HS-27A (cell line): ENCODE measurements at regions not wholly inside any gene's neighbourhood (a gene's known extent, or its start where the extent isn't known, plus 50 kb on each side); places are given as distances from the start of the nearest gene placed in this dataset.
"Not testable (repeated sequence)": the region's sequence is repeated elsewhere in the genome, so short reads cannot be mapped to it uniquely, and the experiment has no call there.

Source experiments
- DNase-seq: peaks from one replicate; pipeline ENCODE4 v3.0.0-alpha.2; 2012; ENCODE audit warnings: low read depth, missing footprints

- DNase-seq: no peak
Observed at GRCh38 chr5:166074582-166075481, 2216.6 kb upstream of the WWC1 start.

- no peak for DNase-seq
Observed at GRCh38 chr5:166083183-166083959, 2208.1 kb upstream of the WWC1 start.

- no peak for DNase-seq
Observed at GRCh38 chr5:166086568-166086967, 2204.9 kb upstream of the WWC1 start.

GRCh38 chr5:166088389-166089039, 2202.9 kb upstream of the WWC1 start:
- DNase-seq: no peak

GRCh38 chr5:166091931-166092330, 2199.5 kb upstream of the WWC1 start:
- DNase-seq: no peak

- DNase-seq: no peak
Observed at GRCh38 chr5:166093312-166093711, 2198.1 kb upstream of the WWC1 start.

GRCh38 chr5:166102947-166103346, 2188.5 kb upstream of the WWC1 start:
- no peak for DNase-seq

- DNase-seq: no peak
Observed at GRCh38 chr5:166111021-166111420, 2180.4 kb upstream of the WWC1 start.

- no peak for DNase-seq
Observed at GRCh38 chr5:166117072-166118066, 2174.1 kb upstream of the WWC1 start.

- DNase-seq: no peak
Observed at GRCh38 chr5:166119506-166119905, 2171.9 kb upstream of the WWC1 start.

- DNase-seq: no peak
Observed at GRCh38 chr5:166123717-166124116, 2167.7 kb upstream of the WWC1 start.

GRCh38 chr5:166127766-166128570, 2163.5 kb upstream of the WWC1 start:
- DNase-seq: no peak

GRCh38 chr5:166145107-166145506, 2146.3 kb upstream of the WWC1 start:
- not testable (repeated sequence) for DNase-seq

- DNase-seq: no peak
Observed at GRCh38 chr5:166163996-166164610, 2127.3 kb upstream of the WWC1 start.

- no peak for DNase-seq
Observed at GRCh38 chr5:166165596-166165995, 2125.8 kb upstream of the WWC1 start.

GRCh38 chr5:166166071-166166470, 2125.4 kb upstream of the WWC1 start:
- no peak for DNase-seq

GRCh38 chr5:166172597-166172996, 2118.8 kb upstream of the WWC1 start:
- DNase-seq: no peak

GRCh38 chr5:166178411-166179080, 2112.9 kb upstream of the WWC1 start:
- no peak for DNase-seq

- no peak for DNase-seq
Observed at GRCh38 chr5:166185185-166185584, 2106.3 kb upstream of the WWC1 start.
